ENCODE measurements at regions not wholly inside any gene's neighbourhood (a gene's known extent, or its start where the extent isn't known, plus 50 kb on each side); places are given as distances from the start of the nearest gene placed in this dataset.

DNA sequence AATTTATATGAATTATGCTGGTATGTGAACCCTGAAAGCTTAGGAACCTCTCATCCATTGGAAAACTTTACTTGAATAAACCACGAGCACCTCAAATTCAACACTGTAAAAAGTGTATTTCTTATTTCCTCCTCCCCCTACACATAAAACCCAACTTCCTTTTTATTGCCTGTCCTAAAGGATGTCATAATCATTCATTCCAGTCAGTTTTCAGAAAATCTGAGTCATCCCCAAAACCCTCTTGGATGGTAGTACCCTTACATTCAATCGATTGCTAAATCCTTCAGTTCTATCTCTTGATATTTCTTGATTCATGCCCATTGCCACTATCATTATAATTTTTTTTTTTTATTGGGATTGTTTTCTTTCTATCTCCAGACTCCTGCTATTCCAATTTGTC lies 91.1 kb upstream of the ATP8A1 start:
- no peak for DNase-seq
- H3K4me1 ChIP-seq = no peaks in the 10 kb centered on the region
- no peak for TF ChIP-seq POLR2A (IDR thresholded peaks at IDR 0.05)
- TF ChIP-seq, protein P1, sequence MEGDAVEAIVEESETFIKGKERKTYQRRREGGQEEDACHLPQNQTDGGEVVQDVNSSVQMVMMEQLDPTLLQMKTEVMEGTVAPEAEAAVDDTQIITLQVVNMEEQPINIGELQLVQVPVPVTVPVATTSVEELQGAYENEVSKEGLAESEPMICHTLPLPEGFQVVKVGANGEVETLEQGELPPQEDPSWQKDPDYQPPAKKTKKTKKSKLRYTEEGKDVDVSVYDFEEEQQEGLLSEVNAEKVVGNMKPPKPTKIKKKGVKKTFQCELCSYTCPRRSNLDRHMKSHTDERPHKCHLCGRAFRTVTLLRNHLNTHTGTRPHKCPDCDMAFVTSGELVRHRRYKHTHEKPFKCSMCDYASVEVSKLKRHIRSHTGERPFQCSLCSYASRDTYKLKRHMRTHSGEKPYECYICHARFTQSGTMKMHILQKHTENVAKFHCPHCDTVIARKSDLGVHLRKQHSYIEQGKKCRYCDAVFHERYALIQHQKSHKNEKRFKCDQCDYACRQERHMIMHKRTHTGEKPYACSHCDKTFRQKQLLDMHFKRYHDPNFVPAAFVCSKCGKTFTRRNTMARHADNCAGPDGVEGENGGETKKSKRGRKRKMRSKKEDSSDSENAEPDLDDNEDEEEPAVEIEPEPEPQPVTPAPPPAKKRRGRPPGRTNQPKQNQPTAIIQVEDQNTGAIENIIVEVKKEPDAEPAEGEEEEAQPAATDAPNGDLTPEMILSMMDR (IDR thresholded peaks at IDR 0.05) = no peak
- no peaks in the 10 kb centered on the region for H3K9me3 ChIP-seq
- no peaks in the 10 kb centered on the region for H3K27me3 ChIP-seq
- no peak overlapping the region for H3K27ac ChIP-seq
- no peak overlapping the region for H3K4me3 ChIP-seq
- H3K36me3 ChIP-seq = no peaks in the 10 kb centered on the region

DNA sequence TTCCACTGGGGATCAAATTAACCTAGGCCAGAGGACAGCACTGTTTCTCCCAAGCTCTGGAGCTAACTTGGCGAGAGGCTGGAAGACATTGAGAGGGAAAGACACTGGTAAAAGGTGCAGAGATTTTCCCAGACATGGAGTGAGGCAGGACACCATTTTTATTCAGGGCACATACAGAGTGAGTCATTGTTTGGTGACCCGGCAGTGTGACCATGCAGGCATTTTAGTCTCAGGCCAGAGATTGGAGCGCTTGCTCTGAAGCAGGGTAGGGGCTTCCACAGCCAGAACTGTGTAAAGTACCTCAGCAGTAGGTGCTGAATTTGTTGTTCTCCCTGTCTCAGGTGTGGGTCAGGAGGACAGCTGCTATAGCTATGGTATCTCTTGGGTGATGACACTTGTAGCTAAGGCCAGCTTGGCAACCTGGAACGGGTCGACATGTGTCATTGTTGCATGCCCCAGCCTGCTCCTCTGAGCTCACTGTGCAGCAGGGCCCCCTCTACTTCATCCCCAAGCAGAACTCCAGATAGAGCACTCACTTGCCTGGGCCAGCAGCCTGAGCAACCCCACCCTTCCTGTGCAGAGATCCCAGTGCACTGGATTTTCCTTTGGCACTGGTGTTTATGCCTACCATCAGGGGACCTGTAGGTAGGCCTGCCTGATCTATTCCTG lies 79.8 kb upstream of the ATP8A1 start:
- H3K4me3 ChIP-seq = no peak overlapping the region
- H3K4me1 ChIP-seq = no peaks in the 10 kb centered on the region

GRCh38 chr4:42733380-42733779 lies 76.5 kb upstream of the ATP8A1 start:
- no peaks in the 10 kb centered on the region for H3K4me1 ChIP-seq

More for the DNA sequence above, 79.8 kb upstream of the ATP8A1 start:
- Histone ChIP-seq H3K9me3 (no peaks in the 10 kb centered on the region), H3K36me3 (no peaks in the 10 kb centered on the region), H3K27ac (no peak overlapping the region), H3K27me3 (no peaks in the 10 kb centered on the region)
- no peak for DNase-seq
- no peak for TF ChIP-seq POLR2A (IDR thresholded peaks at IDR 0.05)
- TF ChIP-seq, protein P1 (IDR thresholded peaks at IDR 0.05) = no peak

GRCh38 chr4:42732776-42733175 lies 75.9 kb upstream of the ATP8A1 start:
- no peak for TF ChIP-seq POLR2A (IDR thresholded peaks at IDR 0.05)
- TF ChIP-seq, protein P1 (IDR thresholded peaks at IDR 0.05) = no peak
- no peaks in the 10 kb centered on the region for H3K36me3 ChIP-seq
- no peaks in the 10 kb centered on the region for H3K27me3 ChIP-seq
- H3K27ac ChIP-seq = no peak overlapping the region
- no peak for DNase-seq
- H3K9me3 ChIP-seq = no peaks in the 10 kb centered on the region
- H3K4me1 ChIP-seq = no peaks in the 10 kb centered on the region
- H3K4me3 ChIP-seq = no peak overlapping the region

More at GRCh38 chr4:42733380-42733779, 76.5 kb upstream of the ATP8A1 start:
- no peak for DNase-seq
- TF ChIP-seq POLR2A (IDR thresholded peaks at IDR 0.05) = no peak
- TF ChIP-seq, protein P1 (IDR thresholded peaks at IDR 0.05) = no peak
- no peak overlapping the region for H3K27ac ChIP-seq
- H3K9me3 ChIP-seq = no peaks in the 10 kb centered on the region
- no peak overlapping the region for H3K4me3 ChIP-seq
- H3K27me3 ChIP-seq = no peaks in the 10 kb centered on the region
- no peaks in the 10 kb centered on the region for H3K36me3 ChIP-seq

DNA sequence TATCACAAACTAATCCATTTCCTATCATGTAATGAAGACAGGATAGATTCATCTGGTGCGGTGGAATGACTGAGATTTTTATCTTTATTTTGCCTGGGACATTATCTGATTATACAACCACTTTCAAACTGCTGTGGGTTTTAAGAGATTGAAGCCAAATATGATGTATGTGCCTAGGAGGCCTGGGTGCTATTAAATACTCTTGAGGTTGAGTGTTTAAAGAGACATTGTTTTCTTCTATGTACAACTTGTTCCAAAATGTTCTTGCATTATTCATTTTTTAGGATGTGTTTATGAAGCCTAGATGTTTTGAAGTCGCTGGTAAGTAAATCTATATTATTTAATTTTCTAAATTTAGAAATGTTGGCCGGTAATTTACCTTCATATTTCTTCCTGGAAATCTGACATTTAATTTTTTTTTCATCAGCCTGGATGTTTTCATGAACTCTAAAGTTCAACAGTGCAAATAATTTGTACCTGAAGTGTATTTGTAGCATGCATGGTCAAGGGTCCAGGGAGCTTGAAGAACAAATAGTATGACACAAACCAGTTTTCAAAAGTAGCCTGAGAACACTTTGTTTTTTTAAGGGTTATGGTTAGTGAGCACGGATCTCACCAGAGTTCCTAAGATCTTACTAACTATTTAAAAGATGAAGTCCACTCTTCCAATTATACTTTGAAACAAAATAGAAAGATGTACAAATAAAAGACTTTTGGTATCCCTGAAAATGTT lies 72.8 kb upstream of the ATP8A1 start:
- Histone ChIP-seq H3K9me3 (no peaks in the 10 kb centered on the region), H3K27me3 (no peaks in the 10 kb centered on the region), H3K27ac (no peak overlapping the region), H3K36me3 (no peaks in the 10 kb centered on the region), H3K4me1 (no peaks in the 10 kb centered on the region), H3K4me3 (no peak overlapping the region)
- no peak for DNase-seq
- TF ChIP-seq POLR2A (IDR thresholded peaks at IDR 0.05) = no peak
- TF ChIP-seq, protein P1 (IDR thresholded peaks at IDR 0.05) = no peak

Measured in Peyer's patch (tissue), 4 donors.